DOHH2 (cell line): ENCODE measurements at regions not wholly inside any gene's neighbourhood (a gene's known extent, or its start where the extent isn't known, plus 50 kb on each side); places are given as distances from the start of the nearest gene placed in this dataset.
A peak's percentile ranks its signal among the peaks of the same experiment; 100 is the strongest.

Source experiments
- H3F3A ChIP-seq: fragments of 200-600 bp; sonication (generic), shearing (Covaris generic); 2 replicates; pipeline ENCODE4 v1.6.0; 2016; ENCODE audit warnings: antibody characterized with exemption, mild to moderate bottlenecking; ENCODE audit not compliant: control insufficient read depth, insufficient read depth
- H3K27ac ChIP-seq: fragments of 200-600 bp; sonication (generic); 2 replicates; pipeline ENCODE4 v1.5.1; 2014; ENCODE audit warnings: low read depth, mild to moderate bottlenecking, low read length, moderate library complexity
- H3K27me3 ChIP-seq: fragments of 200-600 bp; sonication (generic); 2 replicates; pipeline ENCODE4 v1.6.1; 2014; ENCODE audit warnings: mild to moderate bottlenecking, low read length, mixed read lengths; ENCODE audit not compliant: control insufficient read depth
- H3K36me3 ChIP-seq: fragments of 200-600 bp; sonication (generic); 2 replicates; pipeline ENCODE4 v1.6.1; 2014; ENCODE audit warnings: mild to moderate bottlenecking, low read length, moderate library complexity, mixed read lengths; ENCODE audit not compliant: control insufficient read depth
- H3K4me1 ChIP-seq: fragments of 200-600 bp; sonication (generic); 2 replicates; pipeline ENCODE4 v1.6.1; 2014; ENCODE audit warnings: mild to moderate bottlenecking, low read length, mixed read lengths; ENCODE audit not compliant: control insufficient read depth
- H3K4me2 ChIP-seq: fragments of 200-600 bp; sonication (generic); 2 replicates; pipeline ENCODE4 v1.6.0; 2014; ENCODE audit warnings: mild to moderate bottlenecking, low read length, moderate library complexity
- H3K4me3 ChIP-seq: fragments of 200-600 bp; sonication (generic); 2 replicates; pipeline ENCODE4 v1.5.1; 2014; ENCODE audit warnings: mild to moderate bottlenecking, low read length, mixed read lengths
- H3K79me2 ChIP-seq: fragments of 200-600 bp; sonication (generic); 2 replicates; pipeline ENCODE4 v1.6.1; 2014; ENCODE audit warnings: mild to moderate bottlenecking, low read length, mixed read lengths; ENCODE audit not compliant: control insufficient read depth
- H3K9me2 ChIP-seq: fragments of 200-600 bp; sonication (generic); replicated peaks from 2 replicates; pipeline ENCODE4 v1.6.1; 2014; ENCODE audit warnings: mild to moderate bottlenecking, low read length, mixed read lengths; ENCODE audit not compliant: control insufficient read depth
- H3K9me3 ChIP-seq: fragments of 200-600 bp; sonication (generic); 2 replicates; pipeline ENCODE4 v1.6.1; 2014; ENCODE audit warnings: antibody characterized with exemption, low read length, mixed read lengths; ENCODE audit not compliant: control insufficient read depth, insufficient read depth
- H4K20me1 ChIP-seq: fragments of 200-600 bp; sonication (generic); 2 replicates; pipeline ENCODE4 v1.6.0; 2014; ENCODE audit warnings: low read depth, mild to moderate bottlenecking, antibody characterized with exemption, low read length, moderate library complexity; ENCODE audit not compliant: control insufficient read depth, insufficient read depth
- CTCF ChIP-seq: fragments of 200-600 bp; sonication (generic); IDR thresholded peaks from one replicate; pipeline ENCODE4 v1.5.1; 2014; ENCODE audit warnings: antibody characterized with exemption, mild to moderate bottlenecking, low read depth, low read length; ENCODE audit not compliant: poor library complexity, severe bottlenecking
- EZH2phosphoT487 ChIP-seq: fragments of 200-600 bp; sonication (generic); IDR thresholded peaks from 2 replicates; pipeline ENCODE4 v1.6.1; 2017; ENCODE audit warnings: borderline replicate concordance, mild to moderate bottlenecking, antibody characterized with exemption, low read length, moderate library complexity, mixed read lengths

GRCh38 chr5:153403470-153403869, 87.0 kb upstream of the GRIA1 start:
- Histone ChIP-seq H3K4me1 (no peaks in the 10 kb centered on the region), H3K79me2 (no peaks in the 10 kb centered on the region), H3K4me3 (no peak overlapping the region), H3K27me3 (no peaks in the 10 kb centered on the region), H3K36me3 (no peaks in the 10 kb centered on the region), H3K9me2 (no peaks in the 10 kb centered on the region), H3K9me3 (no peaks in the 10 kb centered on the region), H3K4me2 (no peak overlapping the region), H4K20me1 (no peaks in the 10 kb centered on the region), H3F3A (no peaks in the 10 kb centered on the region), H3K27ac (no peak overlapping the region)
- no peak for TF ChIP-seq CTCF
- TF ChIP-seq EZH2phosphoT487: no peak

- Histone ChIP-seq H4K20me1 (no peaks in the 10 kb centered on the region), H3K4me1 (no peaks in the 10 kb centered on the region), H3K27me3 (no peaks in the 10 kb centered on the region), H3K9me3 (no peaks in the 10 kb centered on the region), H3K4me2 (no peak overlapping the region), H3K27ac (no peak overlapping the region), H3K9me2 (no peaks in the 10 kb centered on the region), H3K4me3 (no peak overlapping the region), H3K79me2 (no peaks in the 10 kb centered on the region), H3F3A (no peaks in the 10 kb centered on the region), H3K36me3 (no peaks in the 10 kb centered on the region)
- TF ChIP-seq EZH2phosphoT487 (no peak), CTCF (no peak)
Measured at GRCh38 chr5:153404747-153405146, 85.7 kb upstream of the GRIA1 start.

GRCh38 chr5:153421676-153422075, 68.8 kb upstream of the GRIA1 start:
- Histone ChIP-seq H4K20me1 (no peaks in the 10 kb centered on the region), H3K36me3 (no peaks in the 10 kb centered on the region), H3K27ac (no peak overlapping the region), H3K4me1 (no peaks in the 10 kb centered on the region), H3K4me2 (no peak overlapping the region), H3K4me3 (no peak overlapping the region), H3F3A (no peaks in the 10 kb centered on the region), H3K9me3 (no peaks in the 10 kb centered on the region), H3K9me2 (no peaks in the 10 kb centered on the region), H3K79me2 (no peaks in the 10 kb centered on the region), H3K27me3 (no peaks in the 10 kb centered on the region)
- TF ChIP-seq EZH2phosphoT487 (no peak), CTCF (no peak)

- no peaks in the 10 kb centered on the region for H3K79me2 ChIP-seq
- H3K4me1 ChIP-seq: no peaks in the 10 kb centered on the region
- H3F3A ChIP-seq: no peaks in the 10 kb centered on the region
- H4K20me1 ChIP-seq: no peaks in the 10 kb centered on the region
- no peaks in the 10 kb centered on the region for H3K27me3 ChIP-seq
- H3K36me3 ChIP-seq: no peaks in the 10 kb centered on the region
- no peak overlapping the region for H3K4me3 ChIP-seq
- TF ChIP-seq CTCF (peak; percentile 58), EZH2phosphoT487 (no peak)
- no peaks in the 10 kb centered on the region for H3K9me2 ChIP-seq
- H3K27ac ChIP-seq: no peak overlapping the region
- H3K9me3 ChIP-seq: no peaks in the 10 kb centered on the region
- H3K4me2 ChIP-seq: no peak overlapping the region
Measured at GRCh38 chr5:153425914-153426313, 64.6 kb upstream of the GRIA1 start.
